B cell (primary cell): ENCODE measurements at regions not wholly inside any gene's neighbourhood (a gene's known extent, or its start where the extent isn't known, plus 50 kb on each side); places are given as distances from the start of the nearest gene placed in this dataset.

Experiments used
- ATAC-seq: fragments of 200-7000 bp; cut with Tn5 transposase; one replicate; pipeline ENCODE4 v1.10.0; 2021; ENCODE audit warnings: low read depth, mild to moderate bottlenecking, moderate number of reproducible peaks, moderate library complexity
- CTCF ChIA-PET: fragments of 350-600 bp; sonication (Branson Sonifier 250); formaldehyde crosslinking; loops from one replicate; lab custom pipeline; 2021; ENCODE audit warnings: antibody characterized with exemption, inconsistent platforms; lab: Charles Lee
- POLR2A ChIA-PET: fragments of 350-600 bp; sonication (Branson Sonifier 250); formaldehyde crosslinking; loops from one replicate; lab custom pipeline; 2021; ENCODE audit warnings: antibody characterized with exemption; lab: Charles Lee
- DNase-seq: peaks from one replicate; pipeline ENCODE4 v3.0.0; 2013
- H2AFZ ChIP-seq: 2 replicates; pipeline ENCODE4 v1.6.1; 2012; ENCODE audit warnings: mild to moderate bottlenecking, low read depth, low read length; ENCODE audit not compliant: insufficient read depth, poor library complexity, severe bottlenecking
- H3K27ac ChIP-seq, 2 donors: 1 replicate in 1 of 2; 2 replicates in 1 of 2; pipeline ENCODE4 v1.5.1; 2012 to 2013; ENCODE audit warnings: low read length in 2 of 2, mild to moderate bottlenecking in 2 of 2, moderate library complexity in 1 of 2
- H3K27me3 ChIP-seq, 4 experiments: fragments of 200-600 bp in 1 of 4; sonication (generic) in 1 of 4; replicated peaks in 1 of 4; 1 replicate in 2 of 4; 2 replicates in 2 of 4; pipeline versions ENCODE4 v1.6.1 to v1.7.0; 2013 to 2016; ENCODE audit warnings: low read length in 3 of 4, mild to moderate bottlenecking in 2 of 4, mixed read lengths in 1 of 4, moderate library complexity in 1 of 4; ENCODE audit not compliant: insufficient read depth in 4 of 4, control insufficient read depth in 3 of 4; ENCODE audit errors: control extremely low read depth in 1 of 4
- H3K36me3 ChIP-seq, 2 experiments: replicated peaks in 1 of 2; 1 replicate in 1 of 2; 2 replicates in 1 of 2; pipeline versions ENCODE4 v1.6.1 to v1.7.1; 2013; ENCODE audit warnings: low read length in 1 of 2; ENCODE audit not compliant: insufficient read depth in 2 of 2, control insufficient read depth in 1 of 2; ENCODE audit errors: control extremely low read depth in 1 of 2, extremely low read depth in 1 of 2
- H3K4me1 ChIP-seq, 2 donors: fragments of 200-600 bp in 1 of 2; sonication (generic) in 1 of 2; 1 replicate in 1 of 2; 2 replicates in 1 of 2; pipeline versions ENCODE4 v1.5.1 to v1.6.1; 2013 to 2017; ENCODE audit warnings: low read length in 2 of 2; ENCODE audit not compliant: control insufficient read depth in 2 of 2, insufficient read depth in 2 of 2
- H3K4me2 ChIP-seq: replicated peaks from 2 replicates; pipeline ENCODE3; 2012; ENCODE audit warnings: mild to moderate bottlenecking, low read depth, low read length; ENCODE audit not compliant: poor library complexity, severe bottlenecking
- H3K4me3 ChIP-seq, 5 experiments: fragments of 200-600 bp in 1 of 5; sonication (generic) in 1 of 5; 1 replicate in 3 of 5; 2 replicates in 2 of 5; pipeline versions ENCODE4 v1.5.1 to v1.7.0; 2011 to 2016; ENCODE audit warnings: low read length in 4 of 5, mild to moderate bottlenecking in 4 of 5, low read depth in 2 of 5, control low read depth in 1 of 5, moderate library complexity in 1 of 5; ENCODE audit not compliant: insufficient read depth in 1 of 5; ENCODE audit errors: control extremely low read depth in 1 of 5, extremely low read depth in 1 of 5
- H3K79me2 ChIP-seq: fragments of 200-600 bp; sonication (generic); one replicate; pipeline ENCODE4 v1.6.0; 2016; ENCODE audit warnings: low read length; ENCODE audit not compliant: control insufficient read depth, insufficient read depth
- H3K9ac ChIP-seq: fragments of 200-600 bp; sonication (generic); 2 replicates; pipeline ENCODE4 v1.6.1; 2017; ENCODE audit warnings: mild to moderate bottlenecking, low read length, moderate library complexity
- H3K9me3 ChIP-seq, 3 donors: one replicate each; pipeline versions ENCODE4 v1.6.1 to v1.7.1; 2013; ENCODE audit warnings: low read length in 2 of 3; ENCODE audit not compliant: control insufficient read depth in 2 of 3, insufficient read depth in 1 of 3; ENCODE audit errors: control extremely low read depth in 1 of 3
- H4K20me1 ChIP-seq: 2 replicates; pipeline ENCODE4 v1.6.0; 2012; ENCODE audit warnings: mild to moderate bottlenecking, low read length; ENCODE audit not compliant: insufficient read depth, control insufficient read depth, poor library complexity, severe bottlenecking
- H3K27ac Mint-ChIP-seq: one replicate; pipeline ENCODE4 v1.8.0; 2021; ENCODE audit warnings: mixed read lengths
- H3K27me3 Mint-ChIP-seq: one replicate; pipeline ENCODE4 v1.8.0; 2021; ENCODE audit warnings: mixed read lengths
- H3K4me1 Mint-ChIP-seq: one replicate; pipeline ENCODE4 v1.8.0; 2021; ENCODE audit warnings: mixed read lengths
- H3K4me3 Mint-ChIP-seq: one replicate; pipeline ENCODE4 v1.8.0; 2021; ENCODE audit warnings: mixed read lengths
- H3K9me3 Mint-ChIP-seq: one replicate; pipeline ENCODE4 v1.8.0; 2022; ENCODE audit warnings: mixed read lengths; ENCODE audit not compliant: insufficient read depth
- CTCF ChIP-seq: fragments of 200-600 bp; IDR thresholded peaks from one replicate; pipeline ENCODE4 v1.8.0; 2022; ENCODE audit warnings: antibody characterized with exemption, mild to moderate bottlenecking
- EZH2 ChIP-seq: IDR thresholded peaks from 2 replicates; pipeline ENCODE4 v1.6.1; 2012; ENCODE audit warnings: borderline replicate concordance, low read depth, mild to moderate bottlenecking, moderate library complexity, low read length; ENCODE audit not compliant: insufficient read depth, poor library complexity, severe bottlenecking
- WGBS: methylation state at CpG from one replicate; pipeline ENCODE4 v1.1.5; 2013; ENCODE audit warnings: missing lambda C conversion rate; ENCODE audit not compliant: insufficient coverage; 5-methylcytosine and 5-hydroxymethylcytosine counted together
- intact Hi-C: fragments of 100-400 bp; cut with micrococcal nuclease; formaldehyde crosslinking; loops from one replicate; pipeline ENCODE4 v1.10.0; 2022

GRCh38 chr5:143505354-143505753 is 101.9 kb upstream of the NR3C1 start:
- no peaks in the 10 kb centered on the region for H4K20me1 ChIP-seq
- intact Hi-C loops, result no loop called here
- H3K4me3 ChIP-seq, result no peak overlapping the region
- DNase-seq (no peak), ATAC-seq (no peak)
- POLR2A ChIA-PET, result no interaction called here
- no peak overlapping the region for H3K27ac ChIP-seq
- no peaks in the 10 kb centered on the region for H3K9me3 ChIP-seq
- no peaks in the 10 kb centered on the region for H3K4me1 ChIP-seq
- Mint-ChIP-seq H3K27ac (no peak overlapping the region), H3K27me3 (no peaks in the 10 kb centered on the region), H3K9me3 (no peaks in the 10 kb centered on the region), H3K4me1 (no peaks in the 10 kb centered on the region), H3K4me3 (no peak overlapping the region)
- CTCF ChIA-PET, result no interaction called here
- no peak for TF ChIP-seq CTCF
- no peak overlapping the region for H3K9ac ChIP-seq
- H3K4me2 ChIP-seq, result no peak overlapping the region
- H3K27me3 ChIP-seq, result no peaks in the 10 kb centered on the region
- no peaks in the 10 kb centered on the region for H3K79me2 ChIP-seq
- H2AFZ ChIP-seq, result no peak overlapping the region
- no peaks in the 10 kb centered on the region for H3K36me3 ChIP-seq

DNA sequence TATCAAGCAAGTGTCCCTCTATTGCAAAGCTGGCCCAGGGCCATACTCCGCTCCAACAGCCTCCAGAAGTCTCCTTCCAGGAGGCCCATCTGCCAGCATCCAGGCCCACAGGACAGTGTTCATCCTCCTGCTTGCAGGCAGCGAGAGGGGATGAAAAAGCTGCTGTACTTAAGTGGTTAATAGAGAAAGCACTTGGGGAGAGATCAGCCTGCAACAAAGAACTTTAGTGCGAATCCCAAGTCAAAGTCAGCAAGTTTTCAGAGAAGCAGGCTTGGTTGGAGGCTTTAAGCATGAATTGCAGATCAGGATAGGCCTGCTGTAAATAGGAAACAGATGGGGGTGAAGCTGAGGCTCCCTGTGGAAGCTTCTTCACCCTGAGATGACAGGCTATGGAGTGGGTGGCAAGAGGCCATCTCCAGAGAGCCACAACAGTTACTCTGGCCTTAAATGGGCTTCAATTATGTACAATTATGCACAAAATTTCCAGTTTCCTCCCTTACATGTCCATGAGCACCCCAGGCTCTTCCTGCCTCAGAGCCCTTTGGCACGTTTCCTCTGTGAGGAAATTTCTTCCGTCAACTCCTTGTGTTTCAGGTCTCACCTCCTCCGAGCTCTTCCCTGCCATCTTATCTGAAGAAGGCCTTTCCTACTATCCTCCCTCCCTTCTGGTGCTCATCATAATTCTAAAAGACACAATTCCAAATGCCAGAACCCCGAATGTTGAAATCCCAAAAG is 98.0 kb upstream of the NR3C1 start:
- H3K4me1 ChIP-seq, result no peaks in the 10 kb centered on the region
- H3K27ac ChIP-seq, result no peak overlapping the region
- Mint-ChIP-seq H3K4me1 (no peaks in the 10 kb centered on the region), H3K27me3 (no peaks in the 10 kb centered on the region), H3K4me3 (no peak overlapping the region), H3K9me3 (no peaks in the 10 kb centered on the region), H3K27ac (no peak overlapping the region)
- no peak overlapping the region for H3K4me3 ChIP-seq
- H3K79me2 ChIP-seq, result no peaks in the 10 kb centered on the region
- ATAC-seq, result no peak
- H3K4me2 ChIP-seq, result no peak overlapping the region
- no peaks in the 10 kb centered on the region for H3K27me3 ChIP-seq
- TF ChIP-seq EZH2 (no peak), CTCF (no peak)
- 94% methylated on average over 6 of the region's 7 CpGs for WGBS
- intact Hi-C loops, result no loop called here
- no peak overlapping the region for H2AFZ ChIP-seq
- POLR2A ChIA-PET, result no interaction called here
- no peak overlapping the region for H3K9ac ChIP-seq
- H3K36me3 ChIP-seq, result no peaks in the 10 kb centered on the region
- DNase-seq, result no peak
- H4K20me1 ChIP-seq, result no peaks in the 10 kb centered on the region
- no peaks in the 10 kb centered on the region for H3K9me3 ChIP-seq
- CTCF ChIA-PET, result no interaction called here
